Chondrocyte (in vitro differentiated cells): ENCODE measurements at regions not wholly inside any gene's neighbourhood (a gene's known extent, or its start where the extent isn't known, plus 50 kb on each side); places are given as distances from the start of the nearest gene placed in this dataset.
"Not testable (repeated sequence)": the region's sequence is repeated elsewhere in the genome, so short reads cannot be mapped to it uniquely, and the experiment has no call there.

ENCODE experiments used
- DNase-seq: peaks from one replicate; pipeline ENCODE4 v3.0.0; 2021; ENCODE audit warnings: mixed read lengths, low spot score
- H3K27ac Mint-ChIP-seq: one replicate; pipeline ENCODE4 v1.8.0; 2021; ENCODE audit warnings: mild to moderate bottlenecking, moderate library complexity, mixed read lengths; ENCODE audit not compliant: unreplicated experiment
- H3K27me3 Mint-ChIP-seq: 2 replicates; pipeline ENCODE4 v1.8.0; 2021; ENCODE audit warnings: low read depth, mixed read lengths
- H3K36me3 Mint-ChIP-seq: 2 replicates; pipeline ENCODE4 v1.8.0; 2021; ENCODE audit warnings: low read depth, mixed read lengths
- H3K4me1 Mint-ChIP-seq: 2 replicates; pipeline ENCODE4 v1.8.0; 2021; ENCODE audit warnings: low read depth, mild to moderate bottlenecking, mixed read lengths
- H3K4me3 Mint-ChIP-seq: one replicate; pipeline ENCODE4 v1.8.0; 2021; ENCODE audit warnings: mild to moderate bottlenecking, moderate library complexity, mixed read lengths; ENCODE audit not compliant: unreplicated experiment
- H3K9me3 Mint-ChIP-seq: 2 replicates; pipeline ENCODE4 v1.8.0; 2021; ENCODE audit warnings: low read depth, mixed read lengths
- CTCF ChIP-seq: fragments of 200-600 bp; sonication (generic); IDR thresholded peaks from 2 replicates; pipeline ENCODE4 v1.5.0; 2021; ENCODE audit warnings: antibody characterized with exemption, mild to moderate bottlenecking, moderate library complexity

- H3K4me3 Mint-ChIP-seq = no peak overlapping the region
- no peaks in the 10 kb centered on the region for H3K9me3 Mint-ChIP-seq
These were observed 258.4 kb downstream of the MAP2K6 start for GRCh38 chr17:69672924-69673323.

GRCh38 chr17:69677130-69677529 is 262.6 kb downstream of the MAP2K6 start:
- H3K27me3 Mint-ChIP-seq = peaks cover 1% of the 10 kb centered on the region
- no peaks in the 10 kb centered on the region for H3K36me3 Mint-ChIP-seq
- no peaks in the 10 kb centered on the region for H3K4me1 Mint-ChIP-seq
- H3K9me3 Mint-ChIP-seq = peaks cover 2% of the 10 kb centered on the region
- DNase-seq = no peak
- H3K4me3 Mint-ChIP-seq = no peak overlapping the region
- H3K27ac Mint-ChIP-seq = no peak overlapping the region
- peak; percentile 52 for TF ChIP-seq CTCF

More at GRCh38 chr17:69672924-69673323, 258.4 kb downstream of the MAP2K6 start:
- Mint-ChIP-seq H3K27me3 (peaks cover 1% of the 10 kb centered on the region), H3K36me3 (no peaks in the 10 kb centered on the region), H3K4me1 (no peaks in the 10 kb centered on the region), H3K27ac (no peak overlapping the region)
- TF ChIP-seq CTCF = no peak
- no peak for DNase-seq

- Mint-ChIP-seq H3K27ac (no peak overlapping the region), H3K36me3 (no peaks in the 10 kb centered on the region), H3K4me1 (no peaks in the 10 kb centered on the region), H3K27me3 (peaks cover 1% of the 10 kb centered on the region), H3K4me3 (no peak overlapping the region), H3K9me3 (peaks cover 2% of the 10 kb centered on the region)
- DNase-seq = no peak
- no peak for TF ChIP-seq CTCF
These were observed 263.7 kb downstream of the MAP2K6 start for GRCh38 chr17:69678206-69678605.

- no peak overlapping the region for H3K4me3 Mint-ChIP-seq
- TF ChIP-seq CTCF = no peak
- H3K4me1 Mint-ChIP-seq = no peaks in the 10 kb centered on the region
- H3K36me3 Mint-ChIP-seq = no peaks in the 10 kb centered on the region
- H3K27me3 Mint-ChIP-seq = peaks cover 4% of the 10 kb centered on the region
- H3K27ac Mint-ChIP-seq = no peak overlapping the region
- H3K9me3 Mint-ChIP-seq = peaks cover 2% of the 10 kb centered on the region
- DNase-seq = no peak
These were observed 265.3 kb downstream of the MAP2K6 start for GRCh38 chr17:69679829-69680228.

- Mint-ChIP-seq H3K36me3 (peaks cover 3% of the 10 kb centered on the region), H3K4me3 (no peak overlapping the region)
These were observed 269.8 kb downstream of the MAP2K6 start for GRCh38 chr17:69684251-69684650.

GRCh38 chr17:69685150-69685549 is 270.7 kb downstream of the MAP2K6 start:
- not testable (repeated sequence) for DNase-seq, H3K36me3 Mint-ChIP-seq, H3K27ac Mint-ChIP-seq, H3K4me3 Mint-ChIP-seq, H3K4me1 Mint-ChIP-seq, H3K27me3 Mint-ChIP-seq
- H3K9me3 Mint-ChIP-seq = peaks cover 24% of the 10 kb centered on the region

More at GRCh38 chr17:69684251-69684650, 269.8 kb downstream of the MAP2K6 start:
- TF ChIP-seq CTCF = no peak
- H3K27me3 Mint-ChIP-seq = peaks cover 3% of the 10 kb centered on the region
- peaks cover 22% of the 10 kb centered on the region for H3K9me3 Mint-ChIP-seq
- no peaks in the 10 kb centered on the region for H3K4me1 Mint-ChIP-seq
- H3K27ac Mint-ChIP-seq = no peak overlapping the region
- no peak for DNase-seq
